Breast epithelium (tissue), 4 donors: ENCODE measurements at regions not wholly inside any gene's neighbourhood (a gene's known extent, or its start where the extent isn't known, plus 50 kb on each side); places are given as distances from the start of the nearest gene placed in this dataset.

Source experiments
- DNase-seq, 2 donors: peaks; one replicate each; pipeline ENCODE4 v3.0.0-alpha.2; 2019; ENCODE audit warnings: low spot score in 2 of 2
- H3K27ac ChIP-seq, 2 donors: fragments of 200-600 bp; sonication (generic) in 1 of 2; one replicate each; pipeline ENCODE4 v1.5.1; 2016 to 2019; ENCODE audit warnings: mild to moderate bottlenecking in 1 of 2
- H3K27me3 ChIP-seq, 2 donors: fragments of 200-600 bp; sonication (generic) in 1 of 2; one replicate each; pipeline versions ENCODE4 v1.5.1 to v1.6.0; 2017 to 2019; ENCODE audit warnings: control low read depth in 1 of 2, mild to moderate bottlenecking in 1 of 2
- H3K36me3 ChIP-seq: fragments of 200-600 bp; one replicate; pipeline ENCODE4 v1.5.1; 2019
- H3K4me1 ChIP-seq, 2 donors: fragments of 200-600 bp; sonication (generic); one replicate each; pipeline ENCODE4 v1.5.1; 2016 to 2019; ENCODE audit warnings: control low read depth in 1 of 2
- H3K4me3 ChIP-seq, 3 donors: fragments of 200-600 bp; sonication (generic); 1 replicate in 2 of 3; 2 replicates in 1 of 3; pipeline ENCODE4 v1.5.1; 2016 to 2019; ENCODE audit warnings: mild to moderate bottlenecking in 3 of 3, moderate library complexity in 2 of 3
- H3K9me3 ChIP-seq, 2 donors: fragments of 200-600 bp; sonication (generic) in 1 of 2; one replicate each; pipeline ENCODE4 v1.5.1; 2016 to 2019; ENCODE audit warnings: control low read depth in 1 of 2
- POLR2A ChIP-seq: fragments of 450-650 bp; IDR thresholded peaks from one replicate; pipeline ENCODE4 v1.6.1; 2016; ENCODE audit warnings: antibody characterized with exemption, mild to moderate bottlenecking, moderate library complexity
- POLR2AphosphoS5 ChIP-seq, 3 donors: sonication (generic); formaldehyde crosslinking; IDR thresholded peaks; one replicate each; pipeline ENCODE4 v1.6.1; 2017; ENCODE audit warnings: antibody characterized with exemption in 3 of 3
- intact Hi-C: fragments of 100-400 bp; cut with DNase I; formaldehyde crosslinking; loops from one replicate; pipeline ENCODE4 v1.15.1; 2023; ENCODE audit warnings: low total_unique reads
- TF ChIP-seq, protein P1 (sequence below), 3 donors: fragments of 450-650 bp; IDR thresholded peaks; one replicate each; pipeline ENCODE4 v1.5.1; 2016 to 2017; ENCODE audit warnings: antibody characterized with exemption in 3 of 3, mild to moderate bottlenecking in 3 of 3, moderate library complexity in 3 of 3

DNA sequence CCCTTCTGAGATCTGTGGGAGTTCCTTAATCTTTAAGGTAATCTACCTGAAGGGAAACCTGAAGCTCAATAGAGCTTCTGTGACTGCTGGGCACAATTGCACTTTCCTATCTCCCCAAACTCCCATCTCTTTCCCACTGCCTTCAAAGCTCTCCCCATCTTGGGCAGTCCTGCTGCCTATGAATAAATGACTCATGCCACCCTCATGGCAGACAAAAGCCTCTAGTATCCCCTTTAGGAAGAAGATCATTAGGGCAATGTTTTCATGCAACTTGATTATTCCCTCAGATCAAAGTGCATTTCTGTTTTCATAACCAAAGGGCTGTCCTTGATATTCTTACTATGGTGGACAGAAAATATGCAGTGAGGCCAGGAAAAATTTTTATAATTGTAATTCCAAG is 704.9 kb upstream of the LRRN3 start:
- Histone ChIP-seq H3K27me3 (no peaks in the 10 kb centered on the region), H3K9me3 (no peaks in the 10 kb centered on the region), H3K4me1 (no peaks in the 10 kb centered on the region), H3K36me3 (no peaks in the 10 kb centered on the region), H3K4me3 (no peak overlapping the region), H3K27ac (no peak overlapping the region)
- intact Hi-C loops, result no loop called here
- DNase-seq, result no peak
- TF ChIP-seq POLR2AphosphoS5 (IDR thresholded peaks at IDR 0.05) (no peak), POLR2A (no peak)
- TF ChIP-seq, protein P1, sequence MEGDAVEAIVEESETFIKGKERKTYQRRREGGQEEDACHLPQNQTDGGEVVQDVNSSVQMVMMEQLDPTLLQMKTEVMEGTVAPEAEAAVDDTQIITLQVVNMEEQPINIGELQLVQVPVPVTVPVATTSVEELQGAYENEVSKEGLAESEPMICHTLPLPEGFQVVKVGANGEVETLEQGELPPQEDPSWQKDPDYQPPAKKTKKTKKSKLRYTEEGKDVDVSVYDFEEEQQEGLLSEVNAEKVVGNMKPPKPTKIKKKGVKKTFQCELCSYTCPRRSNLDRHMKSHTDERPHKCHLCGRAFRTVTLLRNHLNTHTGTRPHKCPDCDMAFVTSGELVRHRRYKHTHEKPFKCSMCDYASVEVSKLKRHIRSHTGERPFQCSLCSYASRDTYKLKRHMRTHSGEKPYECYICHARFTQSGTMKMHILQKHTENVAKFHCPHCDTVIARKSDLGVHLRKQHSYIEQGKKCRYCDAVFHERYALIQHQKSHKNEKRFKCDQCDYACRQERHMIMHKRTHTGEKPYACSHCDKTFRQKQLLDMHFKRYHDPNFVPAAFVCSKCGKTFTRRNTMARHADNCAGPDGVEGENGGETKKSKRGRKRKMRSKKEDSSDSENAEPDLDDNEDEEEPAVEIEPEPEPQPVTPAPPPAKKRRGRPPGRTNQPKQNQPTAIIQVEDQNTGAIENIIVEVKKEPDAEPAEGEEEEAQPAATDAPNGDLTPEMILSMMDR (IDR thresholded peaks at IDR 0.05), result no peak

DNA sequence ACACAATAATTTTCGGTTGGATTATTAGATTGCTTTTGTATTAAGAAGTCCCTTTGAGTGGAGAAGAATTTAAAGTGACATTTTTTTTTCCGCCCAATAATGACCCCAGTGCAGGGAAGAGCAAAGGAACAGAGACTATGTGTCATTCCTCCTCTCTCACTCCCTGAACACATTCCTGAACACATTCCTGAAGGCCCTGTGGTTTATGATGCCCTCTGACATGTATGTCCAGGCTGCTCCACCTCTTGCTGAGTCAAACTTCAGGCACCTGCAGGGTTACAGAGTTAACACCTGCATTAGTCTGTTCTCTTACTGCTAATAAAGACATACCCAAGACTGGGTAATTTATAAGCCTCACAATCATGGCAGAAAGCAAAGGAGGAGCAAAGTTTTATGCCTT is 704.0 kb upstream of the LRRN3 start:
- Histone ChIP-seq H3K4me1 (no peaks in the 10 kb centered on the region), H3K9me3 (no peaks in the 10 kb centered on the region), H3K27me3 (no peaks in the 10 kb centered on the region), H3K27ac (no peak overlapping the region), H3K4me3 (no peak overlapping the region), H3K36me3 (no peaks in the 10 kb centered on the region)
- DNase-seq, result no peak
- intact Hi-C loops, result no loop called here
- TF ChIP-seq POLR2A (no peak), POLR2AphosphoS5 (IDR thresholded peaks at IDR 0.05) (no peak)
- TF ChIP-seq, protein P1 (IDR thresholded peaks at IDR 0.05), result no peak

DNA sequence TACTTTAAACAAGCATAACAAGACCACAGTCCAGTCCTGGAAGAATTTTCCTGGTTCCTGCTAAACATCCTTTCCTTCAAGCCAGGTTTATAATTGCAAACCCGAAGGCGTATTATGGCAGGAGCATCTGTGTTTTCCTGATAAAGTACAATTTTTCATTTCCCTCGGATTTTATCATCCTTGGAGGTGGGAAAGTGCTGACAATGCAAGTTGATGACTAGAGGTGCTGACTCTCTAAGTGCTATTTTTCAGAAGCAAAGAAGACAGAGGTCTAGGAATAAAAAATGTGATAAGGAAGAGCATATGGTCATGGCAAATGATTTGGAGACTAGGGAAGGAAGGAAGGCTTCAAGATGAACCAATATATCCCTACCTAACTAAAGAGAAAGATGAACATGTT is 703.2 kb upstream of the LRRN3 start:
- Histone ChIP-seq H3K27ac (no peak overlapping the region), H3K27me3 (no peaks in the 10 kb centered on the region), H3K4me1 (no peaks in the 10 kb centered on the region), H3K36me3 (no peaks in the 10 kb centered on the region), H3K9me3 (no peaks in the 10 kb centered on the region), H3K4me3 (no peak overlapping the region)
- intact Hi-C loops, result no loop called here
- no peak for TF ChIP-seq POLR2A
- TF ChIP-seq, protein P1 (IDR thresholded peaks at IDR 0.05), result no peak
- TF ChIP-seq POLR2AphosphoS5 (IDR thresholded peaks at IDR 0.05), result no peak
- DNase-seq, result no peak

DNA sequence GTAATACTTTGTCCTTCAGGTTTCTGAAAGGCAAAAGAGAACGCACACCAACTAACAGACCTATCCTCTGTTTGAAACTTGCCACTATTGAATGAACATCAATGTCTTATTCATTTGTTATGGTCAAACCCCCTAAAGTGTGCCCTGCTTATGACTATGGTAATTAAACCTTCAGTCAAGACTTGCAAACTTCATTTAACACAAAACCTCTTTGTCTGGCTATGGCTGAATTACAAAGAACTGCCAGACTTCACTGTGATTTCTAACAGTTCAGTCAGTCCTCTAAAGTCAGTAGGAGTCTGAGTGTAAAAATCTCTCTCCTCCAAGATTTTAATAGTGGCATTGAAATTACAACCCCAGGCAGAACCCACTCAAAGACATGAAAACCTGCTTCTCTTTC is 702.5 kb upstream of the LRRN3 start:
- no peaks in the 10 kb centered on the region for H3K27me3 ChIP-seq
- DNase-seq, result no peak
- no peaks in the 10 kb centered on the region for H3K4me1 ChIP-seq
- H3K27ac ChIP-seq, result no peak overlapping the region
- TF ChIP-seq, protein P1 (IDR thresholded peaks at IDR 0.05), result no peak
- no peak for TF ChIP-seq POLR2AphosphoS5 (IDR thresholded peaks at IDR 0.05)
- no peaks in the 10 kb centered on the region for H3K36me3 ChIP-seq
- intact Hi-C loops, result no loop called here
- H3K9me3 ChIP-seq, result no peaks in the 10 kb centered on the region
- H3K4me3 ChIP-seq, result no peak overlapping the region

DNA sequence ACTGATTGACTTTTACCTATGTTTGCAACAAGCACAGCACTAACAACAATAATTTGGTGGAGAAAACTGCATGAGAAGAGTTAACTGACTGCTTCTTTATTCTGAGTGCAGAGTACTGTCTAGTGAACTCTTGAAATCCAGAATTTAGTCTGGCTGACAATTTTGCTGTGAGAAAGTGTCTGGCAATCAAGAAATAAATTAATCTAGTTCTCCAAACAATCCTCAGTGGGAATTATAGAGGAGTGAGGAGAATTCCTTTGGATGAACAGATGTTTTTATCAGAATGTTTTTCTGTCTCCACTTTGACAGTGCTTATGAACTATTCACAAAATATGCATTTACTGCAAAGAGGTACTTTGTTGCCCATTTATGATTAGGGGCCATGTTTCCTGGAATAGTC is 694.9 kb upstream of the LRRN3 start:
- DNase-seq, result no peak
- H3K36me3 ChIP-seq, result no peaks in the 10 kb centered on the region

More for the DNA sequence above, 694.9 kb upstream of the LRRN3 start:
- H3K4me3 ChIP-seq, result no peak overlapping the region
- intact Hi-C loops, result no loop called here
- H3K9me3 ChIP-seq, result no peaks in the 10 kb centered on the region
- no peak overlapping the region for H3K27ac ChIP-seq
- no peaks in the 10 kb centered on the region for H3K27me3 ChIP-seq
- TF ChIP-seq POLR2AphosphoS5 (IDR thresholded peaks at IDR 0.05) (no peak), POLR2A (no peak)
- TF ChIP-seq, protein P1 (IDR thresholded peaks at IDR 0.05), result no peak
- no peaks in the 10 kb centered on the region for H3K4me1 ChIP-seq
